ENCODE measurements at regions not wholly inside any gene's neighbourhood (a gene's known extent, or its start where the extent isn't known, plus 50 kb on each side); places are given as distances from the start of the nearest gene placed in this dataset.

DNA sequence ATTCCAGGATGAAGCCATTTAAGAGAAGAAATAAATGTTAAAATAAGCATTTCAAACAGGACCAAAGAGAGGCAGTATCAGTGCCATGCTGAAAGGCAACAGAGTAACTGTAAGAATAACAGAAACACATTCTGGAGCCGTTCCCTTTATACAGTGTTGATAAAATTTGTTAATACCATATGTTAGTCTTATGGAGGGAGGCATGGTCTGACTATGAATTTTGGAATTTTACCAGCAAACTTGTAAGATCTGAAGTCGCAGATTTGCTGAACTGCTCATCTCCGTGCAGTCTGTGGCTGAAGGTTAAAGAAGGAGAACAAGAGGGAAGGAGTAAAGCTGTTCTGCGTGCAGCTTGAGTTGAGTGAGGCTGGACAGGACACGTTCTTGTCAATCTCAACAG, 508.4 kb downstream of the NFIB start:
- TF ChIP-seq POLR2A (IDR thresholded peaks at IDR 0.05; ENCODE audit: low read depth, low read length) (no peak), CTCF (IDR thresholded peaks at IDR 0.05; ENCODE audit: extremely low read depth in 1 of 2, insufficient read depth in 1 of 2, low read depth in 1 of 2, low read length in 2 of 2) (no peak), POLR2AphosphoS5 (IDR thresholded peaks at IDR 0.05; ENCODE audit: insufficient read depth, low read depth, low read length) (no peak), EZH2 (IDR thresholded peaks at IDR 0.05; ENCODE audit: borderline replicate concordance, low read depth, low read length, severe bottlenecking) (no peak)

Measured in endothelial cell of umbilical vein (primary cell).